GM12865 (cell line): ENCODE measurements at regions not wholly inside any gene's neighbourhood (a gene's known extent, or its start where the extent isn't known, plus 50 kb on each side); places are given as distances from the start of the nearest gene placed in this dataset.

Experiments used
- DNase-seq: peaks from one replicate; pipeline ENCODE4 v3.0.0; 2010; ENCODE audit warnings: low read depth
- H3K4me3 ChIP-seq: 2 replicates; pipeline ENCODE4 v1.5.1; 2011; ENCODE audit warnings: mild to moderate bottlenecking, low read depth, low read length, control low read depth
- CTCF ChIP-seq: IDR thresholded peaks from 2 replicates; pipeline ENCODE4 v1.5.1; 2011; ENCODE audit warnings: low read length, control low read depth, low read depth, inconsistent platforms; ENCODE audit not compliant: insufficient read depth; ENCODE audit errors: missing control alignments

- TF ChIP-seq CTCF: no peak
- H3K4me3 ChIP-seq: no peak overlapping the region
Measured at GRCh38 chr3:23747841-23748240, 57.9 kb upstream of the UBE2E1 start.

GRCh38 chr3:23748398-23749110 is 57.2 kb upstream of the UBE2E1 start:
- no peak for TF ChIP-seq CTCF
- peak; percentile 30 for DNase-seq
- no peak overlapping the region for H3K4me3 ChIP-seq

More at GRCh38 chr3:23747841-23748240, 57.9 kb upstream of the UBE2E1 start:
- DNase-seq: no peak

- H3K4me3 ChIP-seq: no peak overlapping the region
- no peak for DNase-seq
- TF ChIP-seq CTCF: no peak
Measured at GRCh38 chr3:23749609-23750008, 56.1 kb upstream of the UBE2E1 start.

- TF ChIP-seq CTCF: no peak
- no peak overlapping the region for H3K4me3 ChIP-seq
- no peak for DNase-seq
Measured at GRCh38 chr3:23750573-23751210, 55.1 kb upstream of the UBE2E1 start.

- TF ChIP-seq CTCF: no peak
- DNase-seq: no peak
- H3K4me3 ChIP-seq: no peak overlapping the region
Measured at GRCh38 chr3:23751212-23751723, 54.5 kb upstream of the UBE2E1 start.

GRCh38 chr3:23752126-23752525 is 53.6 kb upstream of the UBE2E1 start:
- no peak for TF ChIP-seq CTCF
- no peak for DNase-seq
- H3K4me3 ChIP-seq: no peak overlapping the region
